Stimulated activated CD8-positive, alpha-beta memory T cell treated with anti-CD3 and anti-CD28 coated beads, Interleukin-7, amount 100 ng/mL, for 48 hours (primary cell): ENCODE measurements at regions not wholly inside any gene's neighbourhood (a gene's known extent, or its start where the extent isn't known, plus 50 kb on each side); places are given as distances from the start of the nearest gene placed in this dataset.
A peak's percentile ranks its signal among the peaks of the same experiment; 100 is the strongest.
"Not testable (repeated sequence)": the region's sequence is repeated elsewhere in the genome, so short reads cannot be mapped to it uniquely, and the experiment has no call there.

Experiments
- DNase-seq, 2 donors: peaks; one replicate each; pipeline ENCODE4 v3.0.0-alpha.2; 2020; ENCODE audit warnings: low read depth in 1 of 2; ENCODE audit errors: extremely low read depth in 1 of 2

GRCh38 chr6:14511061-14511586, 393.6 kb downstream of the CD83 start:
- DNase-seq: no peak

- DNase-seq: no peak
These were observed 394.7 kb downstream of the CD83 start for GRCh38 chr6:14512246-14512645.

DNA sequence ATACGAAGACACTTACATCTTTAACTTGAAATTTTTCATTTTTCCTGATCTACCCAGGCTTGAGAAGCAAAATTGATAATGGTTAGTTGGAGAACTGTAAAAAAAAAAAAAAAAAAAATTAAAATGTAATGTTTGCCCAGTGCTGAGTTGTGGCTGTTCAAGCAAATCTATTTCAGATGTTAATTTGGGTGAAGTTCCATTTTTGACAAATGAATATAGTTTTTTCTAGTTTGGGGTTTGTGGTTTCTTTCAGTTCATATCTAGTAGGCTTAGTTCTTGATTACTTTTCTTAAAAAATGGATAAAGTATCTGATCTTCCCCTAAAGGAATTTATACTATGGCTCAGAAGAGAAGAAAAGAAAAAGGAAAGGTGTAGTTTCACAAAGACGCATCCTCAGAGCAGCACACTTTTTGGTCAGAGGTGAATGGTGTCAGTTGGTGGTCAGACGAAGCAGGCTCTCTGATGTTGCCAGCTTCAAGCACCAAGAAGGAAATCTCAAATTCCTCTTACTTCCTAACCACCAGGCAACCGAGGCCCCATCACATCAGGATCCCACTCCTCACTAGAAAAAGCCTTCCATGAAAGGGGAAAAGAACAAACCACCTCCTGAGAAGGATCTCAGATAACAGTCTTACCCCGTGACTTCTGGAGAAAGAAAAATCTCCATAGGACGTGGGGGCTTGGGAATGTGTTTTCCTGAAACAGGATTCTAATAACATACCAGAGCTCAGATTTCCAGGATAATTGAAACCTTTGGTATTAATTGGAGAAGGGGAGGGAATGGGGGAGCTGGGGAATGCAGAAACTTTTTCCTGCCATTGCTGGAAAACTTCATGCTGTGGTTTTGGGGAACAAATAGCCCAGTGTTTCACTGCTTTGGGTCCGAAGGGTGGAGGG, 396.2 kb downstream of the CD83 start:
- no peak for DNase-seq

- DNase-seq: no peak
These were observed 399.4 kb downstream of the CD83 start for GRCh38 chr6:14516956-14517355.

DNA sequence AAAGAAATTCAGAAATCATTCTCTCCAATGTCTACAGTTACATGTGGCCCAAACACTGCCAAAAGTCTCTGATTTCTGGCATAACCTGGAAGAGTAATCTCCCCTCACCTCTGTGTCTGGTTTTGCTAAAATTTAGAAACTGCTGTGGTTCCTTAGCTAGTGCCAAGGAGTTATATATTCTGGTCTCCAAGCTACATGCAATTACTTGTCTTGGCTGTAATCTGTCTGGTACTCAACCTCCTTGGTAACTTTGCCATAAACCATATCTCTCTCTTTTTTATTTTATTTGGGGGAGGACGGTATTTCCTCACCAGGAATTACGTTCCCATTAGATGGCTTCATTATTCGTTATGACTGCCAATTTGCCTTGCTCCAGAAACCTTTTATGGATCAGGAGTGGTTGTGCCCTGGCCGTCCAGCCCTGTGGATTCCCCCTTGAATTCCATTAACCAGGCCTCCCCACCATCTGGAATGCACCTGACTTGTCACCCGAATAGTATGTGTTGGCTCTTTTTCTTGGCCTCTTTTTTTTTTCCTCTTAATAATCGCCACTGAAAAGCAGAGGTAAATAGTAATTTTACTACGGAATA, 400.0 kb downstream of the CD83 start:
- DNase-seq: no peak

- no peak for DNase-seq
These were observed 401.1 kb downstream of the CD83 start for GRCh38 chr6:14518515-14519217.

GRCh38 chr6:14520029-14520428, 402.5 kb downstream of the CD83 start:
- DNase-seq: no peak

DNA sequence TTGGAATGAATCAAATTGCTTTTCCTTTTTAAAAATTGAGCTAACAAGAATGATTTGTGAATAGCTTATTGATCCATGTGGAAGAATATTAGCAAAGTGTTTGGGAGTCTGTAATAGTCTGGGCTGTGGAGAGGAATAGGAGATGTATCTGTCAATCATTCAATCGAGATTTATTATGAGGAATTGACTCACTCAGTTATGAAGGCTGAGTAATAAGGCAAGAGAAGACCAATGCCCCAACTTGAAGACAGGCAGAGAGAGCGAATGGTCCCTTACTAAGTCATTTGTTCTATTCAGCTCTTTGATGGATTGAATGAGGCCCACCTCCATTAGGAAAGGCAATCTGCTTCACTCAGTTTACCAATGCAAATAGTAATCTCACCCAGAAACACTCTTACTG, 403.0 kb downstream of the CD83 start:
- no peak for DNase-seq

DNA sequence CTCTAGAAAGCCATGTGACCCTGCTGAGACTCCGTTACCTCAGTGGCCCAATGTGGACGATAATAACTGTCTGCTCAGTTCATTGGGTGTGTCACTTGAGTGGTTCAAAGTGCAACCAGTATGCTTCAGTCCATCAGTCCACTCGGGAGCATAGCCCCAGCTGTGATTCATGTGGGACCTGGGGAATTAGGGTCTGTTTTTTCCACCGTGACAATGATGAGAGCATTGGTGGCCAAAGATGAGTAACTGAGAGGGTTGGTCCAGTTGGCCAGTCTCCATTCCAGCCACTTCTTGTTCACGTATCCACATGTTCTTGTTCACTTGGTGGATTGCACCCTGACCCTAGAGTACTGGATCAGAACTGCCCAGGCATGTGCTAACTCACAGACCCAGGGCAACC, 403.6 kb downstream of the CD83 start:
- no peak for DNase-seq

DNA sequence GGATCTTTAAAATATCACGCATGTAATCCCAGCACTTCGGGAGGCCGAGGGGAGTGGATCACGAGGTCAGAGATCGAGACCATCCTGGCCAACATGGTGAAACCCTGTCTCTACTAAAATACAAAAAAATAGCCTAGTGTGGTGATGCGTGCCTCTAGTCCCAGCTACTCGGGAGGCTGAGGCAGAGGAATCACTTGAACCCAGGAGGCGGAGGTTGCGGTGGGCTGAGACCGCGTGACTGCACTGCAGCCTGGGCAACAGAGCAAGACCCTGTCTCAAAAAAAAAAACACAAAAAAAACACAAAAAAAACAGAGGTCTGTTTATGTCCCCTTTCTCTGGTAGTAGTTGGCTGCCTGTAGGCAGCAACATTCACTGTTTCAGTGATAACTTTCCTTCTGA, 404.3 kb downstream of the CD83 start:
- not testable (repeated sequence) for DNase-seq

- no peak for DNase-seq
These were observed 406.7 kb downstream of the CD83 start for GRCh38 chr6:14524319-14524718.

- no peak for DNase-seq
These were observed 412.8 kb downstream of the CD83 start for GRCh38 chr6:14530385-14530784.

- DNase-seq: no peak
These were observed 415.9 kb downstream of the CD83 start for GRCh38 chr6:14533446-14533845.

DNA sequence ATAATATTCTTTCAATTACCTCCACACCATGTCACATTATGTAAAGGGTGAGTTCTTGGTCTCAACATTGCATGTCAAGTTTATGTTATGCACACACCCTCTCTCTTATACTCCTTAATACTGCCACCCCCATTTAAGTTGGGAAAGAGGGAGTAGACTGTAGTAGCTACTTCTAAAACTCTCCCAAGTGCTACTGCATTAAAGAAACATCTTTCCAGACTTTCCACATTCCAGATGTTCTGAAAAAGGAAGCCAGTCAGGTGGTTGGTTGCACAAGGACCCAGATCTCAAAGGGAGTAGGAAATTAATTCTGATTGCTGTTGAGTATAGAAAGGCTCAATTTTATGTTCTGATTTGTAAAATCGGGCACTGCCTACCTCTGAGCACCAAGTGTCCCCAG, 419.5 kb downstream of the CD83 start:
- no peak for DNase-seq

DNA sequence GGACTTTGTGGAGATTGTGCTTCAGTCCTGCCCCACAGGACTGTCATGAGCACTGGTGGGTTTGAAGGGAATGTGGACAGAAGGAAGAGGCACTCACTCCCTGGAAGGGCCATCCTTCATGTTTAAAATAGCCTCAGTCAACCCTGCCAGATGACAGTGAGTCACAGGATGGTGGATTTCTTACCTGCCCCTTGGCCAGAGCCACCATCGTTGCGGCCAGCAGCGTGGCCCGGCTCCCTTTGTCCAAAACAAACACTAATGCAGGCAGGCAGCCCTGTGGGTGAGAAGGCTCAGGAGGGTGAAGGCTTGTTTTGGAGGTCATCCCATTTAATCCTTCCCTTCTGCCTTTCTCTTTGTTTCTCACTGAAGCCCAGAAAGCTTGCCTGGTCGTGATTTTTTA, 422.7 kb downstream of the CD83 start:
- DNase-seq: no peak

DNA sequence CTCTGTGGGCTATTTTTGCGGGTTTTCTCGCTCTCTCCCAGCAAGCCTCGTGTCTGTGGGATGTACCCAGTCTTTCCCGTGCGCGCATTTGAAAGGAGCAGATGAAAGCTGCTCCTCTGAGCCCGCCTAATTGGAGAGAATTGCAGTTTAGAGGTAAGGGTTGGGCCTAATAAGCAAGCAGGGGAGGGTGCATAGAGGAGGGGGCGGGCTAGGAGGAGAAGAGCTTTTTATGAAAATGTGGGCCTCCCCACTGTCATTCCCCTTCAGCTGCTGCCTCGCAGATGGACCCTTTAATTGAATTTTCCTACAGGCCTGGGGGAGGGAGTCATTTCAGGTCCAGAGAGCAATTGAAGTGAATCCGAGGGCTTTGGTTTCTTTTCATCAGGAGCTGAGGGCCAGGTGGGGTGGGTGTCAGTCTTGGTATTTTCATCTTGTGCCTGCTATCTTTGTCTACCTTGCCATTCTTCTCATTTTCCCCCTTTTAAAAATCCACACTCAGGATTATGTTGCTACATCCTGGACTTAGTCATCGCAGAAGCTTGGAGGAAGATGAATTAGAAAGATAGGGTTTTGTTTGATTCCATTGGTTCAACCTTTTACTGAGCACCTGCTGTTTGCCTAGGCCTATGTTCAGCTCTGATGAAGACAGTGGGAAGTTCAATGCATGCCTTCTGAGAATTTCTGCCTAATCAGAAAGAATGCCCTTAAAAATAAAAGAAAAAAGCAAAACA, 423.4 kb downstream of the CD83 start:
- no peak for DNase-seq

DNA sequence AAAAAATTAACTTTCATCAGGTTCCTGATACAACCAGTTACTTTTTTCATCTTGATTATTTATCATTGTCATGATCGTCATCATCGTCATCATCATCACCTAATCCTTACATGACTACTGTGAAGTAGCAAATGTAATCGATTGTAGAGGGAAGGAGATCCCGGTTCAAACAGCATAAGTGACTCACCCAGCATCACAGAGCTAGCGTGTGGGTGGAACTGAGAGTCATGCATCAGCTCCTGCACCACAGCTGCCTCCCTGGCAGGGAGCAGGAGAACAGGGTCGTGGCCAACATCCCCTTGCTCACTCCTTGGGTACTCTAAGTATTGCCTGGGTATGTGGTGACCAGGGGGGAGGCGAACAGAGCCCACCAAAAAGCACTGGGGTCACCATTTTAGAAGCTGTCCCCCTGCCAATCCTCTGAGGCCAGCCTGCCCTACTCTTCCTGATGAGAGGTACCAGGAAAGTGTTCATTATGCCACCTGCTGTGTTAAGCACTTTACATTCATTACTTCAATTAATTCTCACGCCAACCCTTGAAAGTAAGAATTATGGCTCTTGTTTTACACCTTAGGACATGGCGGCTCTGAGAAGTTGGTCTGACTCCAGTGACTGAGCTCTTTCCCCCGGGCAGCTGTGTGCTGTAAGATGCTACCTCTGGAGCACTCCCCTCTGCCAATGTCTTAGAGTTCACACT, 425.2 kb downstream of the CD83 start:
- DNase-seq: peak; percentile 47 to 75

DNA sequence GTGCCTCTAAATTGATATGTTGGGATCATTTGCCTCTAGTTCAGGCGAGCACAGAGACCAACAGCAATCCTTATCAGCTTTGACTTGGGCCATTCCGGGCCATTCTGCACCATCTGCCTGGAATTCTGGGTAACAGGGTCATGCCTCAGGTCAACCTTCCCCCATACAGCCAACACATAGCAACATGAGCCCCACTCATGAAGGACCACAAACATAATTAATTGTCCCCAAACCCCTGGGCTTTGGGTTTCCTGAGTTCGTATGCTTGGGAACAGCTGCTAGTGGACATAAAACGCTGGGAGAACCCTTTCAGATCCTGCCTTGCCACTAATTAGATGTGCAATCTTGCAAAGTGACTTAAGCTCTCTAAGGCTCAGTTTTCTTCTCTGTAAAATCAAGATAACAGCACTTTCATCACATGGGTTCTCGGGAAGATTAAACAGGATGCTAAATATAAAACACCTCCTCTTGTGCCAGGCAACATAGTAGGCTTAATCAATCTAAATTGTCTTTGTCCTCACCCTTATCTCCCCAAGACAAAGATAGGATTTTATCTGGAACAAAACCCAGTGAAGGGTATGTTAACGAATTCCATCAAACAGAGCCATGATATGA, 426.5 kb downstream of the CD83 start:
- DNase-seq: no peak

- no peak for DNase-seq
These were observed 427.1 kb downstream of the CD83 start for GRCh38 chr6:14544666-14545065.

DNA sequence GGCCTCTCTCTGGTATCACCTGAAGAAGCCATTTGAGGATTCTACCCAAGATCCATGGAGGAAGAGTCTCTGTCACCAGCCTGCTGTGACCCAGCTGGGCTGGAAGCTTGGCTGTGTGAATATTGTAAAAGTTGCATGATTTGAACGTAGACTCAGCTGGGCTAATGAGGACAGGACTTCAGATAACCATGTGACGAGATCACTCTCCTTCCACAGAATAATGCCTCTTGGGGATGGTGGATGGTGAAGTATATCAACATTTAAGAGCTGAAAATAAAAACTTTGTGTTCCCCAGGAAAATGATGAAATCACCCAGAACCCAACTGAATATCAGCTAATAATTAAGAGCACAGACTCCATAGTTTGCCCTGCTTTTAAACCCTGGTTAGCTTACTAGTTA, 427.9 kb downstream of the CD83 start:
- no peak for DNase-seq
